NCI-H446 treated with DMSO at 0.1 percent for 48 hours (cell line): ENCODE measurements at regions not wholly inside any gene's neighbourhood (a gene's known extent, or its start where the extent isn't known, plus 50 kb on each side); places are given as distances from the start of the nearest gene placed in this dataset.
A peak's percentile ranks its signal among the peaks of the same experiment; 100 is the strongest.
"Not testable (repeated sequence)": the region's sequence is repeated elsewhere in the genome, so short reads cannot be mapped to it uniquely, and the experiment has no call there.

Experiments
- DNase-seq: peaks from one replicate; lab custom pipeline; 2025; lab: John Stamatoyannopoulos, UW

- no peak for DNase-seq
These were observed 253.0 kb upstream of the P2RY1 start for GRCh38 chr3:152581951-152582350.

GRCh38 chr3:152583963-152584362 lies 251.0 kb upstream of the P2RY1 start:
- DNase-seq = no peak

GRCh38 chr3:152586974-152587373 lies 248.0 kb upstream of the P2RY1 start:
- DNase-seq = no peak

- DNase-seq = no peak
These were observed 247.1 kb upstream of the P2RY1 start for GRCh38 chr3:152587861-152588260.

GRCh38 chr3:152589644-152590043 lies 245.3 kb upstream of the P2RY1 start:
- no peak for DNase-seq

GRCh38 chr3:152591515-152591914 lies 243.4 kb upstream of the P2RY1 start:
- DNase-seq = no peak

GRCh38 chr3:152593242-152593641 lies 241.7 kb upstream of the P2RY1 start:
- no peak for DNase-seq

- no peak for DNase-seq
These were observed 238.7 kb upstream of the P2RY1 start for GRCh38 chr3:152595975-152596821.

GRCh38 chr3:152596832-152597231 lies 238.1 kb upstream of the P2RY1 start:
- DNase-seq = not testable (repeated sequence)

GRCh38 chr3:152606146-152606545 lies 228.8 kb upstream of the P2RY1 start:
- DNase-seq = no peak

- no peak for DNase-seq
These were observed 227.8 kb upstream of the P2RY1 start for GRCh38 chr3:152607179-152607578.

- DNase-seq = no peak
These were observed 226.0 kb upstream of the P2RY1 start for GRCh38 chr3:152608696-152609594.

- DNase-seq = no peak
These were observed 225.0 kb upstream of the P2RY1 start for GRCh38 chr3:152609891-152610290.

- DNase-seq = no peak
These were observed 224.3 kb upstream of the P2RY1 start for GRCh38 chr3:152610622-152611021.

- DNase-seq = no peak
These were observed 223.0 kb upstream of the P2RY1 start for GRCh38 chr3:152611905-152612304.

- DNase-seq = no peak
These were observed 221.1 kb upstream of the P2RY1 start for GRCh38 chr3:152613851-152614250.

- DNase-seq = no peak
These were observed 219.2 kb upstream of the P2RY1 start for GRCh38 chr3:152615681-152616080.

GRCh38 chr3:152617609-152618008 lies 217.3 kb upstream of the P2RY1 start:
- DNase-seq = no peak

GRCh38 chr3:152618529-152618928 lies 216.4 kb upstream of the P2RY1 start:
- no peak for DNase-seq

- DNase-seq = no peak
These were observed 215.2 kb upstream of the P2RY1 start for GRCh38 chr3:152619691-152620090.

- DNase-seq = peak; percentile 1
These were observed 214.5 kb upstream of the P2RY1 start for GRCh38 chr3:152620395-152620794.

GRCh38 chr3:152621006-152621868 lies 213.7 kb upstream of the P2RY1 start:
- DNase-seq = no peak
